ENCODE measurements at regions not wholly inside any gene's neighbourhood (a gene's known extent, or its start where the extent isn't known, plus 50 kb on each side); places are given as distances from the start of the nearest gene placed in this dataset.

DNA sequence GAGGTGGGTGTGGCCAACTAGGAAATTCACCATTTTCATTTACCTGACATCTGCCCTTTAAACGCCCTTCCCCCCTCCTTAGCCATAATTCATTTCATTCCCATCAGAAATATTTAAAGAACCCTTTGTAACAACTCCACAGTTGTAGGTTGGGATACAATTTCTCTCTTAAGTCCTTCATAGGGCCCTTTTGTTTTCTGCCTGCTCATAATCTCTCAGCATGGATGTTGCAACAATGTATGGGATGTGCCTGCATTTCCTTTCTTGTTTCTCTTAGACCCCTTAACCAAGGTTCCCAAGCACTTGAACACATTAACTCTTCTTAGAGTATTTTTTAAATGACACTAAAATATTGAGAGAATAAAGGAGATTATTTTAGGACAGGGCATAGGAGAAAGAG is 51.7 kb upstream of the MYO10 start:
- no peak for TF ChIP-seq POLR2AphosphoS5 (IDR thresholded peaks at IDR 0.05)
- no peak for TF ChIP-seq POLR2A (IDR thresholded peaks at IDR 0.05)
- TF ChIP-seq, protein P1, sequence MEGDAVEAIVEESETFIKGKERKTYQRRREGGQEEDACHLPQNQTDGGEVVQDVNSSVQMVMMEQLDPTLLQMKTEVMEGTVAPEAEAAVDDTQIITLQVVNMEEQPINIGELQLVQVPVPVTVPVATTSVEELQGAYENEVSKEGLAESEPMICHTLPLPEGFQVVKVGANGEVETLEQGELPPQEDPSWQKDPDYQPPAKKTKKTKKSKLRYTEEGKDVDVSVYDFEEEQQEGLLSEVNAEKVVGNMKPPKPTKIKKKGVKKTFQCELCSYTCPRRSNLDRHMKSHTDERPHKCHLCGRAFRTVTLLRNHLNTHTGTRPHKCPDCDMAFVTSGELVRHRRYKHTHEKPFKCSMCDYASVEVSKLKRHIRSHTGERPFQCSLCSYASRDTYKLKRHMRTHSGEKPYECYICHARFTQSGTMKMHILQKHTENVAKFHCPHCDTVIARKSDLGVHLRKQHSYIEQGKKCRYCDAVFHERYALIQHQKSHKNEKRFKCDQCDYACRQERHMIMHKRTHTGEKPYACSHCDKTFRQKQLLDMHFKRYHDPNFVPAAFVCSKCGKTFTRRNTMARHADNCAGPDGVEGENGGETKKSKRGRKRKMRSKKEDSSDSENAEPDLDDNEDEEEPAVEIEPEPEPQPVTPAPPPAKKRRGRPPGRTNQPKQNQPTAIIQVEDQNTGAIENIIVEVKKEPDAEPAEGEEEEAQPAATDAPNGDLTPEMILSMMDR (IDR thresholded peaks at IDR 0.05) = no peak
- TF ChIP-seq EP300 (IDR thresholded peaks at IDR 0.05) = no peak
